ENCODE measurements at regions not wholly inside any gene's neighbourhood (a gene's known extent, or its start where the extent isn't known, plus 50 kb on each side); places are given as distances from the start of the nearest gene placed in this dataset.
"Not testable (repeated sequence)": the region's sequence is repeated elsewhere in the genome, so short reads cannot be mapped to it uniquely, and the experiment has no call there.

DNA sequence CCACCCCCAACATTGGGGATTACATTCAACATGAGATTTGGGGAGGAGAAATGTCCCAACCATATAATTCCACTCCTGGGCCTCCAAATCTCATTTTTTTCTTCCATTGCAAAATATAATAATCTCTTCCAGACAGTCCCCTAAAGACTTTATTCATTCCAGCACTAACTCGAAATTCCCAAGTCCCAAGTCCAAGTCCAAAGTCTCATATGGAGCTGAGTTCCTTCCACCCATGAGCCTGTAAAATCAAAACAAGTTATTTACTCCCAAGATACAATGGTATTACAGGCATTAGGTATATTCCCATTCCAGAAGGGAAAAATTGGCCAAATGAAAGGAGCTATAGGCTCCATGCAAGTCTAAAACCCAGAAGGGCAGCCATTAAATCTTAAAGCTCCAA, 56.7 kb downstream of the P2RY1 start:
- DNase-seq: no peak

DNA sequence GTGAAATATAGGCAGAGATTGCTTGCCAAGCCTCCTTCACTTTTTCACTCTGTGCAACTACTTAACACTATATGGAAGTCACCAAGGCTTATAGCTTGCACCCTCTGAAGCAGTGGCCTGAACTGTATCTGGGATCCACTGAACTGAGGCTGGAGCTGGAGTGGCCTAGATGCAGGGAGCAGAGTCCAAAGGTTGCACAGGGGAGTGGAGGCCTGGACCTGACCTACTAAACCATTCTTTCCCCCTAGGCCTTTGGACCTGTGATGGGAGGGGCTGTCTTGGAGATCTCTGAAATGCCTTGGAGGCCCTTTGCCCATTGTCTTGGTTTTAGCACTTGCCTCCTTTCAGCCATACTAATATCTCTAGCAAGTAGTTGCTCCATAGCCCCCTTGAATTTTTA, 57.5 kb downstream of the P2RY1 start:
- DNase-seq: no peak

DNA sequence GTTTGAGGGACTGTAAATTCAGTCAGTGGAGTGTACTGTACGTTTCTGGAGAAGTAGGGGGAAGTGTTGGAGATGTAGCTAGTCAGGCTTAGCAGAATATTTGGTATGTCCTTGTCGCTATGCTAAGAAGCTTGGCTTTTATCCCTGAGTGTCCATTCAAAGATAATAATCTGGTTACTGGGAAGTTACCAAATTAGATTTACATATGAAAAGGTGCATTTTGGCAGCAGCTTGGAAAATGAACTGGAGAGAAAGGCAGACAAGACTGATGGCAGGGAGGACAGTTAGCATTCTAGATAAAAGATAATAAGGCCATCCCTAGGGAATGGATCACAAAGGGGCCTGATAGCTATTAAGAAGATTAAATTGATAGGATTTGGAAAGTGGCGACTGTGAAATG, 58.7 kb downstream of the P2RY1 start:
- no peak for DNase-seq

DNA sequence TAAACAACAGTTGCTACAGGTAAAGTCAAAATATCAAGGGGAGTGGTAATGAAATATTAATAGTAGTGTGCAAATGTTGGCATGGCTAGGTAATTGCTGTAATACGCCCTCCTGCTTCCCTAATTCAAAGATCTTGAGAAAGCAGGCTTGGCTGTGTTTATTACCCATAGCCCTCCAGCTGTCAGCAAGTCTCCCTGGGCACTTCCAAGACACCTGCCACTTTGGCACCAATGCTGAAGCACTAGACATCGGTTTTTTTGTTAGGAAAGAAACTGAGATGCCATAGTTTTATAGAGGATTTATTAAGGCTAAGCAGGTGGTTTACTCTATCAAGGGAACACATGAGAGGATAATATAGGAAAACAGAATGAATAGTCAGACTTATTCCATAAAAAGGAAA, 64.4 kb downstream of the P2RY1 start:
- no peak for DNase-seq

DNA sequence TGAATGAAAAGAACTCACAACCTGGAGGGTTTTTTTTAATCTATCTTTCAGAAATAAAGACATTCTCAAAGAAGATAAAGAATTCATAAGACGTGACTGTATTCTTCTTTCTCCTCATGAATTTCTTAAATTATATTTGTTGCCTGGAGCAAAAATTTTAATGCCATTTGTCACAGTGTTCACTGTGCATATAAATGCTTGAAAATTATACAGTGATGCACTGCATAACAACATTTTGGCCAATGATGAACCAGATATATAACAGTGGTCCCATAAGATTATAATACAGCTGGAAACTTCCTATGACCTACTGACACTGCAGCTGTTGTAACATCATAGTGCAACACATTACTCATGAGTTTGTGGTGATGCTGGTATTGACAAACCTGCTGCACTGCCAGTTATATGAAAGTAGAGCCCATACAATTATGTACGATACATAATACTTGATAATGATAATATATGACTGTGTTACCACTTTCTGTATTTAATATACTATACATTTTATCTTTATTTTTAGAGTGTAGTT, 67.3 kb downstream of the P2RY1 start:
- no peak for DNase-seq

DNA sequence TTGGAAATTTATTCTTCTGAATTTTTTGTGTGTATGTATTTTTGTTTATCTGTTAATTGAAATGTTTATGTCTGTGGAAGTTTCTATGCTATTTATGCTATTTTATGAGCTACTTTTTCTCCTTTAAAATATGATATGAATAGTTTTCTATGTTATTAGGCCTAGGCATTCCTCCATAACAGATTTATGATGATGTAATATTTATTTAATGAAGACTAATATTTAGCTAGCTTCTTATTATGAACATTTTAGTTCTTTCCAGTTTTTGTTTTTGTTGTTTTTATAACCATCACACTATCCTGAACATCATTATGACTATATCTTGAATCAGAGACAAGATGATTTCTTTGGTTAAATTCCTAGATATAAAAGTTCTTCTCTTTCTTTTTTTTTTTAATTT, 70.7 kb downstream of the P2RY1 start:
- no peak for DNase-seq

DNA sequence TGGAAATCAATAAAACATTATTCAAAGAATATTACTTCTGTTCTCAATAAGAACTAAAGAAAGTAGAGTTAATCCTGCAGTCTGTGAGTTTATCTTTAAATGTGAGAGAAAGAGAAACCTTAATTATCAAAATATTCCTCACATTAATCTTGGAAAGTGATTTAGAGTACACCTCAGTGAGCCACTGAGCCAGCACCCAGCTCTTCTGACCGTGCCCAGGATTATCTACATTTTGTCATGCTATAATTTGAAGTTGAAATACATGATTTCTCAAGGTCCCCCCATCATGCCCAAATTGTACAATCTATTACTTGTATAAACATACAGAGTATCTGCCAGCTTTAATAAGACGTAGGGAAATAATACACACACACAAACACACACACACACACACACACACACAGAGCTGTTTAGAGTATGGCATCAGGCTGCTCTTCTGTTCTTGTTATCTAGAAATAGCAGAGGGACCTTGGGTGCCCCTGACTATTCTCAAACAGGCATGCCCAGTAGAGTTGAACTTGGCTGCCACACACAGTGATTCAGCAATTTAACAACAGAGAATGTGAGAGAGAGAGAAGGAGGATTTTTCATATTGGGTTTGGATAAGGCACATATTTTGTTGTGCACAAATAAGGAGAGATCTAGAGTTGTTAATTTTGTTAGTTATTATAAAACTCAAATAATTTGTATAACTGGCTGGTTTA, 74.4 kb downstream of the P2RY1 start:
- peak in 1 of 56 donors; percentile 1 for DNase-seq

DNA sequence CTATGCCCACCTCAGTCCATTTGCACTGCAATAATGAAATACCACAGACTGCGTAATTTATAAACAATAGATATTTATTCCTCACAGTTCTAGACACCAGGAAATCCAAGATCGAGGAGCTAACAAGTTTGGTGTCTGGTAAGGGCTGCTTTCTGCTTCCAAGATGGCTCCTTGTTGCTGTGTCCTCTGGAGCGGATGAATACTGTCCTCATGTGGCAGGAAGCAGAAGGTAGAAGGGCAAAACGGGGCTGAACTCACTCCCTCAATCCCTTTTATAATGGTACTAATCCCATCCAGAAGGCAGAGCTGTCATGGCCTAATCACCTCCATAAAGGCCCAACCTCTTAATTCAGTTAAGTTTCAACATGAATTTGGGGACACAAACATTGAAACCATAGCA, 75.3 kb downstream of the P2RY1 start:
- no peak for DNase-seq

DNA sequence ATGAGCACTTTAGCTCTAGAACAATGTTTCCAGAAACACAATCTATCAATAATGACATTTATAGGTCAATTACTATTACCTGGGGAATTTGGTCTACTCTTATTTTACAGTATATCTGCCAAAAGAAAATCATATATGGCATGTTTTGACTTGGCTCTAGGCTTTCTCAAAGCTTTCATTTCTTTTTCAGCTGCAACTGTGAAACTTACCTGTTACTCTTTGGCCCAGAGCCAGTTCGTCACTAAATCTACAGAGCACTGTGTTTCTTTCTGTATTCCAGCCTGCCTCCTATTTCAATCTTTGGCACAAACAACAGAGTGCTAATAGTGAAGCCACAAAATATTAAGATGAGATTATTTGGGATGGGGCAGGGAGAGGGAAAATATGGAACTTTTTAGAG, 76.0 kb downstream of the P2RY1 start:
- DNase-seq: no peak

DNA sequence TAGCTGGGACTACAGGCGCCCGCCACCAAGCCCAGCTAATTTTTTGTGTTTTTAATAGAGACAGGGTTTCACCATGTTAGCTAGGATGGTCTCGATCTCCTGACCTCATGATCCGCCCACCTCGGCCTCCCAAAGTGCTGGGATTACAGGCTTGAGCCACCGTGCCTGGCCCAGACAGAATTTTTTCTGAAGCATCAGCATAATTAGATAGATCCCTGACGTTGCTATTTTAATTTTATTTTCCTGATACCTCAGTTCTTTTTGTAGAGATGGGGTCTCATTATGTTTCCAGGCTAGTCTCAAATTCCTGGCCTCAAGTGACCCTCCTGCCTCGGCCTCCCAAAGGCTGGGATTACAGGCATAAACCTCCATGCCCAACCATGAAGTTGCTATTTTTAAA, 79.8 kb downstream of the P2RY1 start:
- not testable (repeated sequence) for DNase-seq

DNA sequence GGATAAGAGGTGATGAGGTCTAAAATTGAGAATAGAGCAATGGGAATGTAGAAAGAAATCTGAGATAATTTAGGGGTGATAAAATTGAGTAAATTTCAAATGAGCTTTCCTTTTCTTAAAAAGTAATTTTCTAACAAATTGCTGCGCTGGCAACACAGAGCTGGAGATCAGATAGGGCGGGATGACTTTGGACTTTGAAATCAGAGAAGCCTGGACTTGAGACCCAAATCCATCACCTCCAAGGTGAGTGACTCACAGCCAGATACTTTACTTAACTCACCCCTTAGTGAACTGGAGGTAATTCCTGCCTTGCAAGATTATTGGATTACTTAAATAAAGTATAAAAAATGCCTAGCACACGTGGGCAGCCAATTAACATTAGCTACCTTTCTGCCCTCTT, 80.8 kb downstream of the P2RY1 start:
- DNase-seq: no peak

DNA sequence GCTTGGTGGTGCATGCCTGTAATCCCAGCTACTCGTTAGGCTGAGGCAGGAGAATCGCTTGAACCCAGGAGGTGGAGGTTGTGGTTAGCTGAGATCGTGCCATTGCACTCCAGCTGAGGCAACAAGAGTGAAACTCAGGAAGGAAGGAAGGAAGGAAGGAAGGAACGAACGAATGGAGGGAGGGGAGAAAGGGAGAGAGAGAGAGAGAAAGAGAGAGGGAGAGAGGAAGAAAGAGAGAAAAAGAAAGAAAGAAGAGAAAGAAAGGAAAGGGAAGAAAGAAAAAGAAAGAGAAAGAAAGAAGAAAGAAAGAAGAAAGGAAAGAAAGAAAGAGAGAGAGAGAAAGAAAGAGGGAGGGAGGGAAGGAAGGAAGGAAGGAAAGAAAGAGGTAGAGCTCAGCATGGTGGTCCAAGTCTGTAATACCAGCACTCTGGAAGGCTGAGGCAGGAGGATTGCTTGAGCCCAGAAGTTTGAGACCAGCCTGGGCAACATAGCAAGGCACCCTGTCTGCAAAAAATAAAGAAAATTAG, 81.9 kb downstream of the P2RY1 start:
- DNase-seq: no peak

DNA sequence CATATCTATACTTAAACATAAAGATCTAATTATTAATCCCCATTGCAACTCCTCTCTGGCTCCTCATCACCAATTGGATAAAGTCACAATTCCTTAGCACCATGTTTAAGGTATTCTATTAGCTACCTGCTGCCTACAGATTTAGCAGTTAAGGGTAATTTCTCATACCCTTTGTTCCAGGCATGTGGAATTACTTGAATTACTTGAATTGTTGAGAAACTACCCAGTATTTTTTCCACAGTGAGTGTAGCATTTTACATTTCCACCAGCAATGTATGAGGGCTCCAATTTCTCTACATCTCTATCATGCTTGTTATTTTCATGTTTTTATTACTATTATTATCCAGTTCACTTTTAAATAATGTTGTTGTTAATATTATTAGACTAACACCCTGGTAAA, 86.4 kb downstream of the P2RY1 start:
- DNase-seq: no peak

DNA sequence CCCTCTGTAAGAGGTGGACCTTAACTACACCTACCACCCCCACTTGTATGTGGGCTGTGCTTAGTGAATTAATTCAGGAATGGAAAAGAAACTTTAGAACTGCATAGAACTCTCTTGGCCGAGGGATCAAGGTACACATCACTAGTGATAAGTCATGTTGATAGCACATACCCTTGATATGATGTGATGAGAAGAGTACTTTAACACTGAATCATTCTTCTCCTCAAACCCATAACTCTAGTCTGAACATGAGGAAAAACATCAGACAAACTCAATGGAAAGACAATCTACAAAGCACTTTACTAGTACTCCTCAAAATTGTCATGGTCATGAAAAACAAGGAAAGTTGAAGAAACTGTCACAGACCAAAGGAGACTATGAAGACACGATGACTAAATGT, 87.6 kb downstream of the P2RY1 start:
- no peak for DNase-seq

DNA sequence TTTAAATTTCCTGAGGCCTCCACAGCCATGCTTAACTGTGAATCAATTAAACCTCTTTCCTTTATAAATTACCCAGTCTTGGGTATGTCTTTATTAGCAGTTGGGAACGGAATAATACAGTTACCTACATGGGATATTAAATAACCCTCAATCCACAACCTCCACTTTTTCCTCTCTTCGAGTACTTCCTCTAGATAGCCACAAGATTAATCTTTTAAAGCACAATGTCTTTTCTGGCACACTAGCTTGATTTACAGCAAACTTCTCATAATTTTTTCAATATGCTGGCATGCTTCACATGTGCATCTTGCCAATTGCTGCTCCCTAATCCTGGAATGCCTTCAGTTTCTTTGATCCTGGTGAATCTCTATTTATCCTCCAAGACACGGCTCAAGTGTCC, 92.2 kb downstream of the P2RY1 start:
- DNase-seq: no peak

DNA sequence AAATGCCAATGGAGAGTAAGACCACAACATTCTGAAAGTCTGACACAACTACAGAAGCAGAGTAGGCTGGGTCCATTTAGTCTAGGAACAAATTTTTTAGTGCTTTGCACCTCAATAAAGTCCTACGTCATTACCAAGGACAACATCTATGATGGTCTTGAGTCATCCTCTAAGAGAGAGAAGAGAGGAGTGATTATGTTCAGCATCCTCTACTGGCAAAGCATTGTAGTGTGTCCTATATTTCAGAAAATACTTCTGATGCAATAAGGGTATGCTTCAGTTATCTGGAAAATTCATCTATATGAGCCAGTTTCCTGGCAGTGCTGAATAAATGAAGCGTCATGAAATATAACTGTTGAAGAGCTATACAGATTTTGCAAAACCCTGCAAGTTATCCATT, 95.6 kb downstream of the P2RY1 start:
- DNase-seq: no peak

DNA sequence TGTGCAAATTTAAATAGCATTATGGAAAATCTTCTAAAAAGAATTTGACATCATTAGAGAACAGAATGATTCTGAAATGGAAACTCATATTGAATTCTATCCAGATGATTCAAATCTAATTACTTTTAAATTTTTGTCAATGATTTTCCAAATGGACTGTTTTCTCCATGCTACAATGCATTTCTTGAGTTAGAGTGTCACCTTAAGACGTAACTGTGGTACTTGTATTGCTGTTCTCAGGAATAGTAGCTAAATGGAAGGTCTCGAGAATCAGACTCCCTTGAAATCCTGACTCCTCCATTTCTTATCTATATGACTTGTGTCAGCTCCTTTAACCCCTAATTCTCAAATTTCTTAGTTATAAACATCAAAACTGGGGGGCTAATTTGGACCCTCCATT, 102.3 kb downstream of the P2RY1 start:
- no peak for DNase-seq

DNA sequence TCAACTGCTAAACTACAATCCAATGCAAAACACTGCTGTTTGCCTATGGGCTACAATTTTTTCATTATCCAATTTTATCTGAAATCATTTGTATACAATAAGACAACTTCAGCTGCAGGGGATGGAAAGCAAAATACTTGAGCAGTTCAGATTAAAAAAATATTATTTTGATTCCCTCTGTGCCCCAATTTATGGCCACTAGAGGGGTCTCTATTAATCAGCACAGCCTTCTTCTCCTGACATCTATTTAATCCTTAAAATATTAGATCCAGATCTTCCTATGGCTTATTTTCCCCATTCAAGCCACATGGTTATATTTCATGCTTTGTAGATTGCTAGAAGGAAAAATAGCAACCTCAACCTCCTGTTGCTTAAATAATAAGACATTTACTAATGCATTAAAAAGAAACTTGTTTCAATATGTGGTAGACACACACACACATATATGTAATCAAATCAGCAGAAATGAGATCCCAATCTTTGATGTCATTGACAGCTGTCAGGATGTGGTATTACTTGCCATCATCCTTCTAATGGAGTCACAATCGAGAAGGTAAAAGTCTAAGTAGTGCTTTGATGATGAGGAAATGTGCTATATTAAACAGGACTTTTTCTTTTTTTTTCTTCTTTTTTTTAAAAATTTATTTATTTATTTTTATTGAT, 104.2 kb downstream of the P2RY1 start:
- DNase-seq: no peak

DNA sequence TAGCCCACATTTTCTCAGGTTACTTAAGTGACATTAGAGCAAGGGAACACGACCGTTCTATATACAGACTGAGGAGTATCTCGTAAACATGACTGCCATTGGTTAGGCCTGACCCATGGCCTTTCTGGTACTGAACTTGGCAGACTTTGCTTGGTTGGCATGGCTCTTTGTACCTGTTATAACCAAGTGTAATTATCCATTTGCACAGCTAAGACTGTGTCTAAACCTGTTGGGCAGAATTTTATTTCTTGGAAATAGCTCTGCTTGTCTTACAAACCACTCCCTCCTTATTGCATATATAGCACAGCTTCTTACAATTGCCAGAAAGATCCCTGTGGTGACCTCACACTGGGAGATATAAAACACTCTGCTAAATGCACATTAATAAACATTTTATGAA, 106.9 kb downstream of the P2RY1 start:
- DNase-seq: no peak

DNA sequence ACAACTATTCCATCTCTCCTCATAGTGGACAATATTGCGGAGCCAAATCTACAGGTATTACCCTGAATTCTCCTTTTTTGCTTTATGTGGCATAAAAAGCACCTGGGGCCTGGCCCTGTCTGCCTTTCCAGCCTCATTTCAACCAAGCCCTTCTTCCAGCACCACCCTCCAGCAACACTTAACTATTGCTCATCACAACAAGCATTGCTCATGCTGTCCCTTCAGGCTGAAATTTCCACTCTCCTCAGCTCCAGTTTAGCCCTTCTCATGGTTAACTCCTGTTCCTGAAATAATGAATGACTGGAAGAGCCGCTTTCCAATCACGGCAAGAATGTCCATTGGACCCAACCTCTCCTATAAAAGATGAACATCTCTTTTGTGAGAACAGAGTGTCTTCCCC, 107.4 kb downstream of the P2RY1 start:
- DNase-seq: no peak

DNA sequence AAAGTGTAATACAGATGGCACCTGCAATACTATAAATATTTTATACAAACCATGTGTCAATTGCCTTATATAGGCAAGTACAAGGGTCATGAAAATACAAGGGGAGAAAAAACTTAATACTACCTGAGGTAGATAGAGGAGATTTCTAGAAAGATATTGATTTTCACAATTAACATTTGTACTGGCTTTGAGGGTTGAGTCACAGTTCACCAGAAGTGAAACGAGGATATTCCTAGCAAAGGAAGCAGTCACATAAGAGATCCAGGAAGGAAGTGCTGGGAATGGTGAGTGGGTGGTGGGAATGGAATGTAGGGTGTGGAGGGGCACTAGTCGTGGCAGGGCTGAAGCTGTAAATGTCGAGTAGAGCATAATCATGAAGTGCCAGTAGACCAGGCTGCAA, 108.7 kb downstream of the P2RY1 start:
- no peak for DNase-seq

DNA sequence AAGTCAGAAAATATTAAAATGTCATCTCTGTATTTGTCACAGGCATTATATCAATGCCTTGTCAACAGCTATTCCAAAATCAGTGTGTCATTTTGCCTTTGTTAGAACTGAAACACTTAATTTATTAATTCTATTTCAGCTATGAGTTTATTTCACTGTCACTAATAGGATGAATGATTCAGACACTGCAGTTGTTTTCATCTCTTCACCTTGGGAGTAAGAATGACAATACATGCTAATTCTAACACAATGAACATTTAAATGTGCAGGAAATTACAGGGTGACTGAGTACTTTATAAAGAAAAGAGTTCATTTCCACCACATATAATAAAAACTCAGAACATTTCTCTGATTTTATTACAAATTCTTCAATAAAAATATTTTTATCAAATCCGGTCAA, 109.7 kb downstream of the P2RY1 start:
- no peak for DNase-seq

DNA sequence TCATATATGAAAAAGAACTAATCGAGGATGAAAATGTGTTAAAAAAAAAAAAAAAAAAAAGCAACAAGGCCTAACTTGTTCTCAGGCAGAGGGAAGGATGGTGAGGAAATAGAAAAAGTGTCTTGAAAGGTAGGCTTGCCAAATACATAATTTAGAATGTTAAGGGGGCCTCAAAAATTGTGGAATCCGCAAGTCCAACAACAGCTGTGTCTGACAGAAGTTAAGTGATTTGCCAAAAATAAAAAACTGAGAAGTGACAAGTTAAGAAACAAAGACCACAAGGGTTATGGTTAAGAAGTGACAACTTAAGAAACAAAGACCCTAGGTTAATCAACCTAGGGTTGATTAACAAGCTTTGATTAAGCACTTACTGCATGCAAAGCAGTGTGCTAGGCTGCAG, 110.6 kb downstream of the P2RY1 start:
- no peak for DNase-seq
